Adrenal gland (tissue), 9 donors: ENCODE measurements at regions not wholly inside any gene's neighbourhood (a gene's known extent, or its start where the extent isn't known, plus 50 kb on each side); places are given as distances from the start of the nearest gene placed in this dataset.

ENCODE experiments used
- DNase-seq, 7 donors: peaks; one replicate each; pipeline ENCODE4 v3.0.0-alpha.2; 2019 to 2020
- H3K27ac ChIP-seq, 5 donors: fragments of 200-600 bp; sonication (generic) in 4 of 5; 1 replicate in 3 of 5; 2 replicates in 2 of 5; pipeline versions ENCODE4 v1.5.1 to v1.8.0; 2016 to 2020; ENCODE audit warnings: mild to moderate bottlenecking in 1 of 5
- H3K27me3 ChIP-seq: fragments of 200-600 bp; 2 replicates; pipeline ENCODE4 v1.8.0; 2021
- H3K36me3 ChIP-seq, 2 donors: fragments of 200-600 bp; replicated peaks in 1 of 2; 1 replicate in 1 of 2; 2 replicates in 1 of 2; pipeline versions ENCODE4 v1.5.1 to v1.8.0; 2018 to 2022
- H3K4me1 ChIP-seq, 2 donors: fragments of 200-600 bp; replicated peaks in 1 of 2; 1 replicate in 1 of 2; 2 replicates in 1 of 2; pipeline versions ENCODE4 v1.5.1 to v1.8.0; 2018 to 2021
- H3K4me3 ChIP-seq, 4 donors: fragments of 200-600 bp; sonication (generic) in 3 of 4; one replicate each; pipeline ENCODE4 v1.5.1; 2016 to 2018
- H3K9me3 ChIP-seq, 3 donors: fragments of 200-600 bp; sonication (generic) in 1 of 3; replicated peaks in 1 of 3; 1 replicate in 2 of 3; 2 replicates in 1 of 3; pipeline versions ENCODE4 v1.5.1 to v1.8.0; 2016 to 2021
- CTCF ChIP-seq, 6 experiments: fragments of 450-650 bp in 4 of 6; fragments of 200-600 bp in 2 of 6; sonication (generic) in 1 of 6; IDR thresholded peaks; 1 replicate in 5 of 6; 2 replicates in 1 of 6; pipeline versions ENCODE4 v1.5.1 to v1.8.0; 2016 to 2021; ENCODE audit warnings: antibody characterized with exemption in 6 of 6, mild to moderate bottlenecking in 2 of 6, moderate library complexity in 1 of 6
- POLR2A ChIP-seq, 2 donors: fragments of 450-650 bp; IDR thresholded peaks; one replicate each; pipeline ENCODE4 v1.6.1; 2017; ENCODE audit warnings: antibody characterized with exemption in 2 of 2, mild to moderate bottlenecking in 2 of 2, moderate library complexity in 1 of 2
- WGBS, 4 donors: extraction: QIAGEN DNeasy Blood & Tissue Kit in 2 of 4; methylation state at CpG; one replicate each; pipeline versions ENCODE4 v1.1.5 to v1.1.7; 2013 to 2017; 5-methylcytosine and 5-hydroxymethylcytosine counted together
- intact Hi-C, 2 donors: fragments of 100-400 bp; cut with DNase I; formaldehyde crosslinking; loops; one replicate each; pipeline versions ENCODE4 v1.14.1 to v1.15.0; 2022 to 2023
- donor health status: healthy with polysubstance abuse.
- donor health status: Bipolar disorder and iron deficiency.
- donor health status: DM: yes; HTN: yes; CAD: no.
- donor health status: DM: no; HTN: no; CAD: no.
- donor health status: DM: no; HTN: no; CAD: no.

DNA sequence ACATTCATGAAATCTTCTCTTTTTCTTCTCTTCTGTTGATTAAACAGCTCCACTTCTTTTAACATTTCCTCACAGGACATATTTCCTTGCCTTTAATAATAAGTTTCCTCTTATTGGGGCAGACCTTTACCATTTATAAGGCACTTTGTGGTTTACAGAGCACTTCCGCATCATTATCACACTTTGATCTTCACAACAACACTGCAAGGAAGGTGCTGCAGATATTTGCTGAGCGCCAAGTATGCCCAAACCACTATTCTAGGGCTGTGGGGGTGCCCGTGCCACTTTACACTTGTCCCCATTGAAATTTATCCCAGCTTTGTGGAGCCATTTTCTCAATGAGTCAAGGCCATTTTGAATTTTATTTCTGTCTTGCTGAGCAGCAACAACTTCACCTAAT lies 246.6 kb downstream of the SS18 start:
- DNase-seq, result no peak
- no peaks in the 10 kb centered on the region for H3K4me1 ChIP-seq
- no peak overlapping the region for H3K4me3 ChIP-seq
- H3K9me3 ChIP-seq, result no peaks in the 10 kb centered on the region
- H3K36me3 ChIP-seq, result no peaks in the 10 kb centered on the region
- TF ChIP-seq CTCF (IDR thresholded peaks at IDR 0.05) (no peak), POLR2A (IDR thresholded peaks at IDR 0.05) (no peak)
- intact Hi-C loops, result loop anchor here in 1 of 2 donors (10.0 kb wide), 1 partner anchor 1309 kb away; no protein-coding TSS in a partner anchor
- WGBS, 4 donors, result 90 to 92% (median 91%) methylated on average over 3 of the region's 3 CpGs
- no peak overlapping the region for H3K27ac ChIP-seq
- H3K27me3 ChIP-seq, result no peaks in the 10 kb centered on the region

DNA sequence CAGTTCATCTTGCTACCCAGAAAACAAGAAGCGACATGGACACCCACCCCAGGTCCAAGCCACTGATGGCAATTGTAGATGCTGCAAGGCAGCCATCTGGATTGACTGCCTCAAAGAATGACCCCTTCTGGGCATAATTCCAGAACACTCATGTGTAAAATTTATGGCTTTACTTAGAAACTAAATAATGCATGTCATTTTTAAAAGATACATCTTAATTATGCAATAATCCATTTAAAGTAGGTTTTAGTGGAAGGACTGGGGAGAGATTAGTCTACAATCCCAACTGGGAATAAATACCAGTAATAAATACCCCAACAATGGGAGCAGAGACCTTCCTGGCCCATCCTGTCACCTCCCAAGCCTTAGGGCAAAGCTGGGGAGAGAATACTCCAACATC lies 247.7 kb downstream of the SS18 start:
- no peak overlapping the region for H3K4me3 ChIP-seq
- no peaks in the 10 kb centered on the region for H3K9me3 ChIP-seq
- no peaks in the 10 kb centered on the region for H3K36me3 ChIP-seq
- H3K27me3 ChIP-seq, result no peaks in the 10 kb centered on the region
- TF ChIP-seq CTCF (IDR thresholded peaks at IDR 0.05) (no peak), POLR2A (IDR thresholded peaks at IDR 0.05) (no peak)
- intact Hi-C loops, result loop anchor here in 1 of 2 donors (10.0 kb wide), 1 partner anchor 1308 kb away; no protein-coding TSS in a partner anchor
- H3K4me1 ChIP-seq, result no peaks in the 10 kb centered on the region
- WGBS, 4 donors, result 30 to 47% (median 34%) methylated on average over 1 of the region's 1 CpG; no CpG with 5 or more reads in 1 of the 4 donors
- DNase-seq, result no peak
- H3K27ac ChIP-seq, result no peak overlapping the region

DNA sequence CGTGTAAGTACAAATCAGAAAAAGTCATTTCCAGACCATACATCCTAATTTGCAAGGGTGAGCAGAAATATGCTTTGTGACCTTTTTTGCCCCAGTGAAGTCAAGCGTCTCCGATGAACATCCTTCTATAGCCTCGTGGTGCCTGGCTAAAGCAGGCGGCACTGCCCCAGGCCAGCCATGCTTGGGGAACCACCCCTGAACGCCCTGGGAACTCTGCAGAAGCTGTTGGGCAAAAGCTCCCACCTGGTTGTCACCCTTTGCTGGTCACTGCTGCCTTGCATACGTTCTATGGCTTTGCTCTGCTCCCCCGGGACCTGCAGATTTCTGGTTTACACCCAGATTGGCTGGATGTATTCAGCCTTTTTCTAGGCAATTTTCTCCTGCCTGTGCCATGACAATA lies 256.4 kb downstream of the SS18 start:
- H3K9me3 ChIP-seq, result no peaks in the 10 kb centered on the region
- DNase-seq, result no peak
- H3K4me3 ChIP-seq, result no peak overlapping the region
- no peaks in the 10 kb centered on the region for H3K27me3 ChIP-seq
- WGBS, 4 donors, result 79 to 88% (median 85%) methylated on average over 7 to 8 of the region's 8 CpGs
- peaks cover 11 to 13% of the 10 kb centered on the region in 2 donors for H3K4me1 ChIP-seq
- TF ChIP-seq POLR2A (IDR thresholded peaks at IDR 0.05), result no peak
- TF ChIP-seq CTCF (IDR thresholded peaks at IDR 0.05), result no peak
- no peaks in the 10 kb centered on the region for H3K36me3 ChIP-seq
- no peak overlapping the region for H3K27ac ChIP-seq
- intact Hi-C loops, result loop anchor here in 1 of 2 donors (5.0 kb wide), 1 partner anchor 957 kb away; no protein-coding TSS in a partner anchor

DNA sequence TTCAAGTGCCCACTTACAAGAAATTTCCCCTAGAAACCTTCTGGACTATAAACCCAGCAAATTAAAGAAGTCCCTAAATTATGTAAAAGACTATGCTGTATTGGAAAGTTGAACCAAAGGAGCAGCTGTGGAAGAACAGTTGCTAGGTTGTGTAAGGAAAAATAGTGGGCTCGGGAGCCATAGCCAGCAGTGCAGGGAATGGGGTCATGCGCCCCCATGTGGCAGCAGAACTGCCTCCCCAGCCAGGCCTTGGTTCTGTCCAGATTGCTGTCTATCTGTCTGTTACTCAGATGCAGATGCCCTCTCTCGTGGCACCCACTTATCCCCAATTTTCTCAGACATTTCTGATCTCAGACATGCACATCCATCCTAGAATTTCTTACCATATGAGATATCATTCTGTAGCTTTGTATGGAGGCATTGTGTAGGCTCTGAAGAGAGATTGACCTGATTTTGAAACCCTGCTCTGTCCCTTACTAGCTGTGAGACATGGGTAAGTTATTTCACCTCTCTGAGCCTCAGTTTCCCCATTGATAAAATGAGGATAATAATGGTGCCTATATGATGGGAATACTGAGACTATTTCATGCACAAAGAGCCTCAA lies 258.3 kb downstream of the SS18 start:
- Histone ChIP-seq H3K4me3 (no peak overlapping the region), H3K27ac (peak overlapping the region in 2 of 5 donors; percentile 38 to 49), H3K9me3 (no peaks in the 10 kb centered on the region), H3K27me3 (no peaks in the 10 kb centered on the region), H3K4me1 (peaks cover 11 to 13% of the 10 kb centered on the region in 2 donors), H3K36me3 (no peaks in the 10 kb centered on the region)
- WGBS, 4 donors, result 12 to 25% (median 19%) methylated on average over 3 of the region's 3 CpGs
- DNase-seq, result peak; percentile 62 to 86 (median 78)
- peak; percentile 68 to 78 (median 72) for TF ChIP-seq CTCF (IDR thresholded peaks at IDR 0.05)
- no peak for TF ChIP-seq POLR2A (IDR thresholded peaks at IDR 0.05)
- intact Hi-C loops, result loop anchor here in 1 of 2 donors (5.0 kb wide), 1 partner anchor 955 kb away; no protein-coding TSS in a partner anchor
